GM21447 (cell line): ENCODE measurements at regions not wholly inside any gene's neighbourhood (a gene's known extent, or its start where the extent isn't known, plus 50 kb on each side); places are given as distances from the start of the nearest gene placed in this dataset.
A peak's percentile ranks its signal among the peaks of the same experiment; 100 is the strongest.
"Not testable (repeated sequence)": the region's sequence is repeated elsewhere in the genome, so short reads cannot be mapped to it uniquely, and the experiment has no call there.

Source experiments
- ATAC-seq: cut with Tn5 transposase; IDR thresholded peaks from one replicate; pipeline ENCODE4 v1.9.1; 2021; ENCODE audit not compliant: unreplicated experiment

GRCh38 chr5:86493777-86494176 lies 124.0 kb upstream of the COX7C start:
- no peak for ATAC-seq

GRCh38 chr5:86500947-86501346 lies 116.8 kb upstream of the COX7C start:
- ATAC-seq: no peak

GRCh38 chr5:86507574-86507973 lies 110.2 kb upstream of the COX7C start:
- ATAC-seq: no peak

GRCh38 chr5:86510330-86510915 lies 107.3 kb upstream of the COX7C start:
- not testable (repeated sequence) for ATAC-seq

GRCh38 chr5:86523718-86524117 lies 94.0 kb upstream of the COX7C start:
- ATAC-seq: no peak

- ATAC-seq: no peak
These were observed 92.1 kb upstream of the COX7C start for GRCh38 chr5:86525622-86526021.

- ATAC-seq: no peak
These were observed 90.9 kb upstream of the COX7C start for GRCh38 chr5:86526811-86527348.

- no peak for ATAC-seq
These were observed 85.3 kb upstream of the COX7C start for GRCh38 chr5:86532429-86532828.

- ATAC-seq: no peak
These were observed 81.3 kb upstream of the COX7C start for GRCh38 chr5:86536396-86536795.

GRCh38 chr5:86542532-86542931 lies 75.2 kb upstream of the COX7C start:
- ATAC-seq: no peak

GRCh38 chr5:86546044-86546443 lies 71.7 kb upstream of the COX7C start:
- ATAC-seq: no peak

GRCh38 chr5:86546582-86546981 lies 71.2 kb upstream of the COX7C start:
- no peak for ATAC-seq

- no peak for ATAC-seq
These were observed 63.1 kb upstream of the COX7C start for GRCh38 chr5:86554638-86555037.

GRCh38 chr5:86557920-86558319 lies 59.8 kb upstream of the COX7C start:
- ATAC-seq: no peak

- peak; percentile 59 for ATAC-seq
These were observed 52.4 kb upstream of the COX7C start for GRCh38 chr5:86565197-86565789.

GRCh38 chr5:86566030-86566429 lies 51.7 kb upstream of the COX7C start:
- ATAC-seq: not testable (repeated sequence)
